Right atrium auricular region (tissue), 2 donors: ENCODE measurements at regions not wholly inside any gene's neighbourhood (a gene's known extent, or its start where the extent isn't known, plus 50 kb on each side); places are given as distances from the start of the nearest gene placed in this dataset.

Experiments used
- DNase-seq: peaks from one replicate; pipeline ENCODE4 v3.0.0-alpha.2; 2019; ENCODE audit warnings: low spot score
- H3K27ac ChIP-seq, 2 donors: fragments of 200-600 bp; sonication (generic); 1 replicate in 1 of 2; 2 replicates in 1 of 2; pipeline ENCODE4 v1.5.1; 2016 to 2019
- H3K27me3 ChIP-seq, 2 donors: fragments of 200-600 bp; sonication (generic); one replicate each; pipeline versions ENCODE4 v1.5.1 to v1.6.0; 2017 to 2019
- H3K36me3 ChIP-seq: fragments of 200-600 bp; sonication (generic); one replicate; pipeline ENCODE4 v1.5.1; 2016
- H3K4me1 ChIP-seq, 2 donors: fragments of 200-600 bp; sonication (generic); one replicate each; pipeline versions ENCODE4 v1.5.1 to v1.6.0; 2017 to 2019
- H3K4me3 ChIP-seq, 2 donors: fragments of 200-600 bp; sonication (generic); 1 replicate in 1 of 2; 2 replicates in 1 of 2; pipeline ENCODE4 v1.5.1; 2017 to 2019; ENCODE audit warnings: mild to moderate bottlenecking in 1 of 2, moderate library complexity in 1 of 2
- H3K9me3 ChIP-seq, 2 donors: fragments of 200-600 bp; sonication (generic); one replicate each; pipeline ENCODE4 v1.5.1; 2019
- TF ChIP-seq, protein P1 (sequence below), 2 donors: fragments of 200-600 bp; sonication (generic); IDR thresholded peaks; one replicate each; pipeline ENCODE4 v1.5.1; 2019; ENCODE audit warnings: antibody characterized with exemption in 2 of 2

DNA sequence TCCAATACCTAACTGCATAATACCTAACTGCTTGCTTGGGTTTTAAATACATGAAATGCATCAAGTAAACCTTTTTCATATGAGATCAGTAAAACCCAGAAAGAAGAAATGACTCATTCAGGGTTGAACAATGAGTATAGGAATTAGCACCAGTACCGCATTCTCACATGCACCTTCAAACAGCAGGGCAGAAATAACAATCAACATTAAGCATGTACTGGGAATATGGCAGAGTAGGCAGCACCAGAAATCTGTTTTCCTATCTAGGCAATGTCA is 850.3 kb upstream of the SORCS1 start:
- H3K4me1 ChIP-seq = no peaks in the 10 kb centered on the region
- H3K27ac ChIP-seq = no peak overlapping the region
- no peak for DNase-seq
- H3K9me3 ChIP-seq = peaks cover 0 to 7% of the 10 kb centered on the region in 2 donors
- TF ChIP-seq, protein P1, sequence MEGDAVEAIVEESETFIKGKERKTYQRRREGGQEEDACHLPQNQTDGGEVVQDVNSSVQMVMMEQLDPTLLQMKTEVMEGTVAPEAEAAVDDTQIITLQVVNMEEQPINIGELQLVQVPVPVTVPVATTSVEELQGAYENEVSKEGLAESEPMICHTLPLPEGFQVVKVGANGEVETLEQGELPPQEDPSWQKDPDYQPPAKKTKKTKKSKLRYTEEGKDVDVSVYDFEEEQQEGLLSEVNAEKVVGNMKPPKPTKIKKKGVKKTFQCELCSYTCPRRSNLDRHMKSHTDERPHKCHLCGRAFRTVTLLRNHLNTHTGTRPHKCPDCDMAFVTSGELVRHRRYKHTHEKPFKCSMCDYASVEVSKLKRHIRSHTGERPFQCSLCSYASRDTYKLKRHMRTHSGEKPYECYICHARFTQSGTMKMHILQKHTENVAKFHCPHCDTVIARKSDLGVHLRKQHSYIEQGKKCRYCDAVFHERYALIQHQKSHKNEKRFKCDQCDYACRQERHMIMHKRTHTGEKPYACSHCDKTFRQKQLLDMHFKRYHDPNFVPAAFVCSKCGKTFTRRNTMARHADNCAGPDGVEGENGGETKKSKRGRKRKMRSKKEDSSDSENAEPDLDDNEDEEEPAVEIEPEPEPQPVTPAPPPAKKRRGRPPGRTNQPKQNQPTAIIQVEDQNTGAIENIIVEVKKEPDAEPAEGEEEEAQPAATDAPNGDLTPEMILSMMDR (IDR thresholded peaks at IDR 0.05) = no peak
- no peaks in the 10 kb centered on the region for H3K27me3 ChIP-seq
- H3K4me3 ChIP-seq = no peak overlapping the region
- no peaks in the 10 kb centered on the region for H3K36me3 ChIP-seq

DNA sequence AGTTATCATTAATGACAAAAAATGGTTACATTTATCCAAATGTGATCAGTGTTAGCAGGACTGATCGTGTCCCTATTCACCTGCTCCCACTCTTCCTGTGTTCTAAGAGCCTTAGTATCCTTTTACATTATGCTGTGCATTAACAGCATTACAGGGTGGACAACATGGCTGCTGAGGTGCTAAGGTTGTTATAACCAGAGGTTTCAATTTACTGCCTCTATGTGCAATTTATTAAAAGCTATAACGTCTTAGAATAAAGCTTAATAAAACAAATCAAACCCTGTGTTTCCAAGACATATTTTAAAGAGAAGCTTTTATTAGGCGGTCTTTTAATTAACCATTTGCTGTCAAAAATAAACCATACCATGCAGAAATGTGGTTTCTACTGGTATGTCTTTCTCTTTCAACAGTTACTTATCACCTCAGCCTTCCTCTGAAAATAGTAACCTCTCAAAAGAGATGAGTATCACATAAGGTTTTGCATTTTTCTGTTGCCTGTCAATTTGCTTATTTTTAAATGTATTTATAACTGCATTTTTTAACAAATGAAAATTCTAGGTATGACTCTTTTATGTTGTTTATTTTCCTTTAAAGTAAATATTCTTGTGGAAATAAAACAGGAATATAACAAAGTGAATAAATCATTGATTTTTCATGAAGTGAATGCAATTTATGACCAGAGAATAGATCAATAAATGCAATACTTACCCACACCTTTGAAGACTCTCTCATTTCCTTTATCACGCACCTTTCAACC is 849.8 kb upstream of the SORCS1 start:
- DNase-seq = no peak
- H3K27ac ChIP-seq = no peak overlapping the region
- TF ChIP-seq, protein P1 (IDR thresholded peaks at IDR 0.05) = no peak
- H3K36me3 ChIP-seq = no peaks in the 10 kb centered on the region
- H3K4me1 ChIP-seq = no peaks in the 10 kb centered on the region
- H3K9me3 ChIP-seq = peaks cover 0 to 7% of the 10 kb centered on the region in 2 donors
- no peaks in the 10 kb centered on the region for H3K27me3 ChIP-seq
- no peak overlapping the region for H3K4me3 ChIP-seq

DNA sequence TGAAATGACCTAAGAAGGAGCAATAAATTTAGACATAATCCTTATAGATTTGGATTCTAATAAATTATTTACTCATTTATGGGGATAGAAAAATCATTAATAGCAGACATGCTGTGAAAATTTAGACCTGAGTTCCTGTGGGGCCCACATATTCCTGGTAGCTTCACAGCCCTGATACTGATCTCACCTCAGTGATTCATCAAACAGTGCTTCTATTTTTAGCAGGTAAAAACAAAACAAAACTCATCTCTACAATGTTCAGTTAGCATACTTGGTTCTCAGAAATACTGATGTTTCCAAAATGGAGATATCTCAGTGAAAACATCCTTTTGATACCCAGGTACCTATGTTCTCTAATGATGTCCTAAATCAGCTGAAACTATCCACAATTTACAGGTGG is 841.1 kb upstream of the SORCS1 start:
- Histone ChIP-seq H3K4me1 (no peaks in the 10 kb centered on the region), H3K36me3 (no peaks in the 10 kb centered on the region), H3K9me3 (no peaks in the 10 kb centered on the region), H3K27me3 (no peaks in the 10 kb centered on the region), H3K4me3 (no peak overlapping the region), H3K27ac (no peak overlapping the region)
- TF ChIP-seq, protein P1 (IDR thresholded peaks at IDR 0.05) = no peak
- DNase-seq = no peak

DNA sequence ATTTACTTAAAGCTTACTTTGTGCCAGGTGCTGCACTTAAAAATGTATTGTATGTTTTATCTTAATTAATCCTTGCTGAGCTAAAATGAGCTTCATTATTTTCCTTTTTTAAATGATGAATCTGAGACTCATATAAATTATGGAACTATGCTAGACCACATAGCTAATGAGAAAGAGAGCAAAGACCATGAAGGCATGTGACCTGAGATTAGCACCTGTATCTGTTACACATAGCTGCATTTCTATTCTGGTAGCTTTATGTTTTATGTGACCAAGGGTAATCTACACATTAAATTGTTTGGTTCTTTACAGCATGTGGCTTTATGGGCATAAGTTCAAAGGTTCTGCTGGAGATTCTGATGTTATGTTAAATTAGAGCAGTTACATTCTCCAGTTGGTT is 839.1 kb upstream of the SORCS1 start:
- TF ChIP-seq, protein P1 (IDR thresholded peaks at IDR 0.05) = no peak
- Histone ChIP-seq H3K4me1 (no peaks in the 10 kb centered on the region), H3K27me3 (no peaks in the 10 kb centered on the region), H3K4me3 (no peak overlapping the region), H3K9me3 (no peaks in the 10 kb centered on the region), H3K27ac (no peak overlapping the region), H3K36me3 (no peaks in the 10 kb centered on the region)
- DNase-seq = no peak

DNA sequence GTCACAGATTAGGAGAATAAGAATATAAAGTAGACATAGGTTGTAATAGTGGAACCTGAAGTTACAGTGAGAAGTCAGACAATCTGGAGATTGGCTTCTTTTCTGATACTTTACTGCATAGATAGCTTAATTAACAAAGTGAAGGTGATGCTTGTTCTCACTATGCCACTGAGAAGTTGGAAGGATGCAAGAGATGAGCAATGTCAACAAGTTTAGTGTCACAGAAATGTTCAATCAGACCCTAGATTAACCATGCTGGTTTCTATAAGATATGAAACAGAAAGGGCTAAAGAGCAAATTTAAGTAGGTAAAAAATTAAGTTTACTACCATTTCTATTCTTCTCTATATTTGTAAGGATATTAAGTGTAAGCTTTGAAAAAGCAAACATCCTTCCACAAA is 838.6 kb upstream of the SORCS1 start:
- TF ChIP-seq, protein P1 (IDR thresholded peaks at IDR 0.05) = no peak
- Histone ChIP-seq H3K4me1 (no peaks in the 10 kb centered on the region), H3K4me3 (no peak overlapping the region), H3K36me3 (no peaks in the 10 kb centered on the region), H3K27ac (no peak overlapping the region), H3K9me3 (no peaks in the 10 kb centered on the region), H3K27me3 (no peaks in the 10 kb centered on the region)
- no peak for DNase-seq

DNA sequence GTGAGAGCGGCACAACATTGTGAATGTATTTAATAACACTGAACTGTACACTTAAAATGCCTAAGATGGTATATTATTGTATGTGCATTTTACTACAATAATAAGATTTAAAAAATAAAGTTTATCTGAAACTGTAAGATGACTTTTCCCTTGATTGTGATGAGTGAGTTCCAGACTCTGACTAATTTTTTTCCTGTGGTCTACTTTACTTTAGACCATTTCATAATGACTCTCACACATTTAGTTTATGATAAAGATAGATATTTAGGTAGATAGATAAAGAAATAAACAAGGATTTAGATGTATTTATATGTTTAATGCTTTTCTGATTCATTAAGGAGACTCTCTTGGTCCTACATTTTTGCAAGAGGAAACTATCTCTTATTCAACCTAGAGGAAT is 835.9 kb upstream of the SORCS1 start:
- no peak for DNase-seq
- Histone ChIP-seq H3K4me3 (no peak overlapping the region), H3K4me1 (no peaks in the 10 kb centered on the region), H3K9me3 (no peaks in the 10 kb centered on the region), H3K27ac (no peak overlapping the region), H3K36me3 (no peaks in the 10 kb centered on the region), H3K27me3 (no peaks in the 10 kb centered on the region)
- TF ChIP-seq, protein P1 (IDR thresholded peaks at IDR 0.05) = no peak
